Putamen (tissue), 1 donor: ENCODE measurements at regions not wholly inside any gene's neighbourhood (a gene's known extent, or its start where the extent isn't known, plus 50 kb on each side); places are given as distances from the start of the nearest gene placed in this dataset.
"Not testable (repeated sequence)": the region's sequence is repeated elsewhere in the genome, so short reads cannot be mapped to it uniquely, and the experiment has no call there.

Source experiments
- DNase-seq: peaks from one replicate; pipeline ENCODE4 v3.0.0-alpha.2; 2016; ENCODE audit warnings: low spot score

DNA sequence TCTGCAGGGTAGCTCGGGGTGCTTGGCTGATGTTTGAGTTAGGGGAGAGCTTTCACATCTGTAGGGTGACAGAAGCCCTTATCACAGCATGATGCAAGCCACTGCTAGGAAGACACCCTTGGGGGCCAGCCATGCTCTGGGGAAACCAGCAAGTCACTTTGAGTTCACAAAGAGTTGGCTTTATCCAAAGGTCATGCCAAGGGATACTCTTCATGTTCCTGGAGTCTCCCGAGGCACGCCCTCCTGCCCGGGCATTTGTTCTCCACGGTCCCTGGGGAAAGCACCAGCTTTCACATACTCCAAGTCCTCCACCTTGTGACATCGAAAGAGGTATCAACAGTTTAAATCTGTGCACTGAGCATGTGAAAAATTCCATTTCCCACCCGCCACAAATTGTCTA lies 227.7 kb downstream of the VAPA start:
- DNase-seq = no peak

DNA sequence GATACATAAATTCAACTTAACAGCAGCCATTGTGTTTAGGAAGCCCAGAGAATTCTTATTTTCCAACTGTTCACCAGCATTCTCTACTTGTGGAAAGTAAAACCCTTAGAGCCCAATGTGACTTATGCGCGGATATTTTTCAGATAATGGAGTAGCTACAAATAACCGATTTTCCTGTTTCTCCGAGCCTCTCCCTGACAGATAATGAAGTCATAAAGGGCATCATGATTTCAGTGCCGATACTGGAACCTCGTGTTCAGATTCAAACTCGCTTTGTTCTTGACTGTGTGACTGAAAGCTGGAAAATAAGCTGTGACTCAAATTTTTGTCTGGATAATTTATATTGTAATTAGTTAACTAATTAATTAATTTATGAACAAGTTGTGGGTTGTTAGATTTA lies 228.2 kb downstream of the VAPA start:
- no peak for DNase-seq

DNA sequence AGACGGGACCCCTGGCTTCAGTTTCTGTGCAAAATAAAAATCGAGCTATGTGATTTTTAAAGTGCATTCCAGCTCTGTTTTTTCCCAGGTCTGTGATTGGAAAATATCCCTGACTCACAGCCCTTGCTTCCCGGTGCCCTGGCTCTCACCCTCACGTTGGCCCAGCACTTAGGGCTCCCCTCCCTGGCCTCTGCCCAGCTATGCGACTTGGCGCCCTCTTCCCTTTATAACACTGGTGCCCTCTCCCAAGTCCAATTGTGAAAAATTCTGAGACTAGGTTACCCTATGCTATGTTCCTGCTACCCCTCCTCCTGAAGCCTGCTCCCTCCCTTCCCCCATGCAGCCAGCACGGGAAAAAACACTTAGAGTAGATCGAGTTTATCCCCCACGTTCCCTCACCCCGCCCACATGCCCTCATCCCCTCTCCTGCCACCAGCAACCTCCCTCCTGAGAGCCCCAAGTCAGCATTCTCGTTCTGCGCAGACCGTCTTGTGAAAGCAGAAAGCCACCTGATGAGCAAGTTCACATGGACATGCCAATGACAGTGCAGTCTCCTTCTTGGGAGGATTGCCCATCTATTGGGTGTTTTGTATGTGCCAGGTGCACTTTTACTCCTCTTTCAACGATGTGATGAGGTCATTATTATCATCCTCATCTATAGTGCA lies 228.8 kb downstream of the VAPA start:
- no peak for DNase-seq

DNA sequence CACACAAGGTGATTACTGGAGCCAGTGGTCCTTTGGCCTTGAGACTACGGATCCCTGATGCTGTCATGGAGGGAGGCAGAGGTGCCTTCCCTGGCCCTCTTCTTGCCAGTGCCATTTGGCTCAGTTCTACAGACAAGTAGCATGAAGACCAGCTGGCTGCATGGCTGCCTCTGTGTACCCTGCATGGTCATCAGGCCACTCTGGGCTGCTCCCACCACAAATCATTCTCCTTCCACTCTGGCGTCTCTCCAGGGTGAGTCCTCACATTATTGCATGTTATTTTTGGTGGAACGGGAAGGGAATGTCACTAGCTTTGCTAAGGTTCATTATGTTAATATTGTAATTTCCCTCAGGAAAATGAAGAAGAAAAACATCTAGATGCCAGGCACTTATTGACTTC lies 229.8 kb downstream of the VAPA start:
- DNase-seq = no peak

DNA sequence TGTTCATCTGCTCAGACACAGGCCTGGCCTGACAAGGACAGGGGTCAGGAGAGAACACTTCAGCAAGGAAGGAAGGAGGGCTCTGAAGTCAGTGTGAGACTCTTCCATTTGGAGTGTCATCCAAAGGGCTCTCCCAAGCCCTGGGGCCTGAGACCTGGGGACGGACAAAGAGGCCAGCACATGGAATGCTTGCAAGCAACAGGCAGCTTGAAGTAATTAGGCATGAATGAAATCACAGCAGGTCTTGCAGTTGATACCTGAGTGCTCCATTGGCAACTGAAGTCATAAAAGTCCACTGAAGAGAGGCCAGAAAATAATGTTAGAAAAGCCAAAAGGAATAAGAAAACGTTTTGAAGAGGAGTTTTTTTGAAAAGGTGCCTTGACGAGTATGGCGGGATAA lies 231.7 kb downstream of the VAPA start:
- no peak for DNase-seq

DNA sequence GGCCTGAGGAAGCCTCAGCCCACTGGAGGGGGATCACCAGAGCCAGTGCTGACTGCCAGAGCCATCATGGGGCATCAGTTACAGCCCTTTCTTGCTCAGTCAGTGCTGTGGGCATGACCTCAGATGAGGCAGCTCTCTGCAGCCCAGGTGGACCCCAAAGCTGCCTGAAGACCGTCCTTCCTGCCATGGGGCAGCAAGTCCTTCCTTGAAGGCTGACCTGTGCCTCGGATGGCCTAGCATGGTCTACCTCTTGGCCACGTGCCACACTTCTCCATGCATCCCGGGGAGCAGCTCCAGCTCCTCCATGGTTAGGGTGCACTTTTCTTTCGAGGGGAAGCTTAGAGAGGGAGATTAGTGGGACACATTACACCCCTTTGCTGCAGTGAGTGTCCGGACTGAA lies 233.4 kb downstream of the VAPA start:
- no peak for DNase-seq

DNA sequence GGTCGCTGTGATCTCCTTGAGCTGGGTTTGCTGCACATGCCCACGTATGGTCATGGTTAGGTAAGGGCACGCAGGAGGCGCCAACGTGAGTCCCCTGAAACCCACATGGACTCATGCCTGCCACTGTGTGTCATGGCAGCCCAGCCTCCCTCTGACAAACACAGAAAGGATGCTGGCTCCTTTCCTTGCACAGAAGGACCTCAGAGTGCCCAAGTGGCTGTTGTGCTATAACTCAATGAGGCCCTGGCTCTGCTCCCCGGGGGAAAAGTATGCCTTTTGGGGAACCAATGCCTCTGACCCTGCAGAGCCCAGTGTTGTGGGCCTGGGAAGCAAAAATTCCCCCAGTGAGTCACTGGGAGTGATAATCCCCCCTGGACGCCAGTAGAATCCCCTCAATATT lies 233.9 kb downstream of the VAPA start:
- DNase-seq = no peak

DNA sequence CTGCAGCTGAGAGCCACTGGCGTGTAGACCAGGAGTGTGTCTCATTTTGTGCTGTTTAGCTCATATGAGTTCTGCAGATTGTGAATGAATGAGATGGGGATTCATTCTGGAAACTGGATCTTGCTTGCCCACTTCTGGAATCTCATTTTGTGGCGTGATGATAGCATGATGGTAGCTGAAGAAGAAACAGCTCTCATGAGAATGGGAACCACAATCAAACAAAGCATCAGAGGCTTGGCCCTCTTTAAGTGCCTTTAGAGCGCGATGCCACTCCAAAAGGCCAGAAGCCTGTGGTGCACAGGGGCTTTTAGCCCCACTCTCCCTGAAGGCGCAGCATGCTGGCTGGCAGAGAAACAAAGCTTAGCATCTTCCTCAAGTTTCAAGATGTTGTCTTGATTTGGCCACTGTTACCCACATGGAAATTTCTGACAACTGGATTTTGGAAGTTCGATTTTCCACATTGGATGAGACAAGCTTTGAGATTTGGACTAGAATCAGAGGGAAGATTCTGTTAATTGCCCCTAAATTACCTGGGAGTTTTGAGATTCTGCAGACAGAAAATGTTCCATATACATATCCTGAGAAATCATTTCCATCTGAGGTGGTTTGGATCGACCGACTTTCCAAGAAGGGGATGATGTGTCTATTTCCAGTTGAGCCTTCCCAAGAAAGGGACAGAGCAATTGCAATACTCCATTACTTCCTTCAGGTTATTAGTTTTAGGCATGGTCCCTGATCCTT lies 234.5 kb downstream of the VAPA start:
- no peak for DNase-seq

DNA sequence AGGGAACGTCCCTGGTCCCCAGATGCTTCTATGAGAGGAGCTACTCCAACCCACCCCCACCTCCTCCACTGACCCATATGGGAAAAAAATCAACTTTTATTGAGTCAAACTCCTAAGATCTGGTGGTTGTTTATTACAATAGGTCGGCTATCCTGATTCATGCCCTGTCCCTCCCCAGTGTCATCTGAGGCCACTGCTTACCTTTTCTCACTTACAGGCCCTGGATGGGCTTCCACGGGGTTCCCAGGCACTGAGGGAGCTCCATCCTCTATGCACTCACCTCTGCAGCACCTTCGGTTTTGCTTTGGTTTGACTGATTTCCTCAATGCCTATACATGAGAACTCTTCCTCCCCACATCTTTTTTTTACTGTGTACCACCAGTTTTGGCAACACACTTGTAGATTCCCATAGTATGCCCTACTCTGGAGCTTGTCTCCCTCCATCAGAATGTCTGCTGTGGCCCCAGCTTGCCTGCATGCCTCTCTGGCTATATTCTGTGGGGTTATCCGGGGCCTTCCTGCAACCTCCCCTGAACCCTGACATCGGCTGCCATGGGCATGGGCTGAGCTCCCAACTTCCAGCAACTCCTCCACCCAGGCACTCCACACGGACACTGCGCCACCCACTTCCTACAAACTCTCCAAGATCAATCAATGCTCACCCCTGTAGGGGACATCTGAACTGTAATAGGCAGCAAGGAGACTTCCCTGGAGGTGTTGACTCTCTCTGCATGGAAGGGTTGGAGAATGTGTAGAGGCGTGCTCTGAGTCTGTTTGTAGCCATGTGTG lies 236.1 kb downstream of the VAPA start:
- DNase-seq = no peak

DNA sequence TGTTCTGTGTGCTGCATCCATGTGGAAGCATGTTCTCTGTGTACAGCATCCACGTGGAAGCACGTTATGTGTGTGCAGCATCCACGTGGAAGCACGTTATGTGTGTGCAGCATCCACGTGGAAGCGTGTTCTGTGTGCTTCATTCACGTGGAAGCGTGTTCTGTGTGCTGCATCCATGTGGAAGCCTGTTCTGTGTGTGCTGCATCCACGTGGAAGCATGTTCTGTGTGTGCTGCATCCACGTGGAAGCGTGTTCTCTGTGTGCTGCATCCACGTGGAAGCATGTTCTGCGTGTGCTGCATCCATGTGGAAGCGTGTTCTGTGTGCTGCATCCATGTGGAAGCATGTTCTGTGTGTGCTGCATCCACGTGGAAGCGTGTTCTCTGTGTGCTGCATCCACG lies 236.8 kb downstream of the VAPA start:
- not testable (repeated sequence) for DNase-seq

DNA sequence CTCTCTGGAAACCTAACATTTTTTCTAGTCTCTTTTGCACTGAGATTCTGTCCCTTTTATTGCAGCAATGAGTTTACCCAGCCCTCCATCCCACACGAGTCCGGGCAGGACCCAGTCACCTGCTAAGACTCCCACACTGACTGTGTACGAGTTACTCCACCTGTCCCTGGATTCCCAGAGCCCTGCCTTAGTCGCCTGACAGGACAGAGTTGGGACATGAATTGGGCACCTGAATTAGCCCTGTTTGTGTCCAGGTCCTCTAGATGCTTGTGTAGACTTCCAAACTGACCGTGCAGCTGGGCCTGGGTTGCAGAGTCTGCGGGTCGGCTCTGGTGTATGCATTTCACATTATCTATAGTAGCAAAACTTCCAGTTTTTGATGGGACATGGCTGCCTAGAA lies 238.7 kb downstream of the VAPA start:
- no peak for DNase-seq

DNA sequence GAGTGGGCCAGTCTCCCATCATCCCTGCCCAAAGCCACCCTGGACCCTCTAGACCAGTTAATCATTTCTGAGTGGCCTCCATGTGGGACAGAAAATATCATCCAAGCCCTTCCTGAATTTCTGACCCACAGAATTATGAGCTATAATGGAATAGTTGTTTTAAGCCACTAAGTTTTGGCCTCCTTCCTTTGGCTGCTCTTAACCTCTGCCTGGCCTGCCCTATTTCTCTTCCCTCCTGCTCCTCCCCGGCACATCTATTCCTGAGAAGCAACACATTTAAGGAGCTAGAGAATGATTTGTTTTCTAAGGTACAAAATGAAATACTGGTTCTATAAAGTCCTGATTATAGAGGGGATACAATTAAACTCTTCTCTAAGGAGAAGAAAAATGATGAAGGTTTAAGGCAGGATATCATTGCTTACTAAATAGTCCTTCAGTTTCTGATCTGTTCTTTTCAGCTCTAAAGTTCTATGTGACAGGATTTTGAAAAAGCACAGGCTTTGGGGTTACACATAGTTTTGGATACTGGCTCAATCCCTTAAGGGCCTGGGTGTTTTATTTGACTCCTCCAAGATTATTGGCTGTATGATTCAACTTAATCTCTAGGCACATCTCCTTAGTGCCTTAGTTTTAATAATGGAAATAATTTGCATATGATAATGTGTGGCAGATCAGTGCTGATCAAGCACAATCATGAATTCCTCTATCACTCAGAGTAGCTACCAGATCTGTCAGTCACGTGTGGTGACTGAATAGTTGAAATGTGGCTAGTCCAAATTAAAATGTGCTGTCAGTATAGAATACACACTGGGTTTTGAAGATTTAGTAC lies 240.3 kb downstream of the VAPA start:
- DNase-seq = no peak

DNA sequence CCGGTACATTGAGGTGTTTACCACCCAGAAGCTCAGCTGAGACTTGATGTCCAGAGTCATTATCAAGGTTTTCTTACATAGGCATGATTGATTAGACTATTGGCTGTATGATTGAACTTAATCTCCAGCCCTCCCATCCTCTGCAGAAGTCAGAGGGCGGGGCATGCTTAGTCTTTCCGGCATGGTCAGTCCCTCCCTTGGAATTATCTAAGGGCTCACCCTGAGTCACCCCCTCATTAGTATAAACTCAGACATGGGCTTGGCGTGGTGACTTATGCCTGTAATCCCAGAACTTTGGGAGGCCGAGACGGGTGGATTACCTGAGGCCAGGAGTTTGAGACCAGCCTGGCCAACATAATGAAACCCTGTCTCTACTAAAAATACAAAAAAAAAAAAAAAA lies 243.9 kb downstream of the VAPA start:
- DNase-seq = no peak

DNA sequence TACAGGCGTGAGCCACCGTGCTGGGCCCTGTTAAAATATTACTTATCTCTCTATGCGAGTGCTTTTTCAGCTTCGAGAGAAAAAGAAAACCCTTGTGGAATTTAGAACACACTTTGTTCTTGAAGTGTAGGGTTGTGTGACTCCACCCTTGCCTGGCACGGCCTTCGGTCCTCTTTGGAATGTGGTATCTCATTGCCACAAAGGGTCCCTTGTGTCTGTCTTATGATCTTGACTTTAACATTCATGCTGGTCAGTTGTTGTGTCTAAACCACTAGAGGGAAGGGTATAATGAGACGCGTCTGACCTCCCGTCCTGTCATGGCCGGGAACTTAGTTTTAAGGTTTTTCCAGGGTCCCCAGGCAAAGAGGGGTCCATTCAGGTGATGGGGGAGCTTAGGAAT lies 246.4 kb downstream of the VAPA start:
- no peak for DNase-seq

DNA sequence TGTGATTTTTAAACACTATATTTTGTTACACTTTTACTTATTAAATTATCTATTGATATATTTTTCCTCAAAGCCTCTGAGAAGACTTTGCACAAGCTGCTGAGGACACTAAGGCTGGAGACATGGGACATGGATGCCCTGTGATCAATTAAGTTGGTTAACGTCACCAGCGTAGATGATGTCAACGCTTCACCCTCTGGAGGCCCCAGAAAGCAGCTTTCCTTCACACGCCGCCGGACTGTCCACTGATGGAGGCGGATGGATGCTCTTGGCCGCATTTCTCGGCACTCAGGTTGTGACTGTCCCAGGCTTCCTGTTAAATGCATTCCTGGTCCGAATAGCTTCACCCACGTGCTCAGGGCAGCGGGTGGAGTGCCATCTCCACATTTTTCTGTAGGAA lies 247.5 kb downstream of the VAPA start:
- no peak for DNase-seq

DNA sequence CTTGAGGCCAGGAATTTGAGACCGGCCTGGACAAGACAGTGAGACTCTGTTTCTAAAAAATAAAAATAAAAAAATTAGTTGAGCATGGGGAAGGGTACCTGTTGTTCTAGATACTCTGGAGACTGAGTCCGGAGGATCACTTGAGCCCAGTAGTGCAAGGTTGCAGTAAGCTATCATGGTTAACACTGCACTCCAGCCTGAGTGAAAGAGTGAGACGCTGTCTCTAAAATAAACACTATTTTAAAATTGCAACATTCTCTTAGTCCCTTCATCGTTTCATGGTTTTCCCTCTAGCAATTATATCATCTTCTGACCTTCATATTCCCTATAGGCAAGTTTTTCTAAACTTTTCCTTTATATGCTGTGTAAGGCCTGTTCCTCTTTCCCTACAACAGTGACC lies 248.5 kb downstream of the VAPA start:
- no peak for DNase-seq

DNA sequence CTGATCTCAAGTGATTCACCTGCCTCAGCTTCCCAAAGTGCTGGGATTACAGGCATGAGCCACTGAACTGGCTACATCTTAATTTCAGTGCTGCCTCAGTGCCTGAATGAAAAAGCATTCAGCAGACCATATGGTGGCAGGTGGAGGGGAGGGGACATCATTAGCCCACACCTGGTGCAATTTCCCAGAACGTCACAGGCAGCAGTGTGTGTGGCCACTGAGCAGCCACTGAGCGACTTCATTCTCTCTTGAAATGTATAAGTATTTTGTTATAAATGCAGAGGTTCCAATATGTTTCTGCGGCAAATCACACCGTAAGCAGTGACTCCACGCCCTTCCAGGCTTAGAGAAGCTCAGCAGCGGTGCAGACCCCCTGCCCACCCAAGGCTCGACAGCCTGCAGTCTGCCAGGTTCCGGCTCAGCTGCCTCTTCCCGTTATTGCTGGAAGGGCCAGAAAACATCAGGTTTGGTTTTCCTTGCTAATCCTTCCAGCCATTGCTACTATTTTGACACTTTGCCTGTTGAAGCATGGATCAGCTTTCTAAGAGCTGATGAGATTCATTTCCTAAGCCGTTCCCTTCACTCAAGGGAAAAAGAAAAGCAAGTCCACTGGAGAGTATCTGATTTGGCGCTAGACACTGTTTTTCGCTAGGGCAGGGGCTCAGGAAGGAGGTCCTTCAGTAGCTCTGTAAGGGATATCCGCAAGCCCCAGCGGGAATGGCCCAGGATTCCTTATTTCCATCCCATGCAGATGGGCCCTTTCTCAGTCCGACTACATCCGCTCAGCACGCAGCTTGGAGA lies 250.7 kb downstream of the VAPA start:
- no peak for DNase-seq

DNA sequence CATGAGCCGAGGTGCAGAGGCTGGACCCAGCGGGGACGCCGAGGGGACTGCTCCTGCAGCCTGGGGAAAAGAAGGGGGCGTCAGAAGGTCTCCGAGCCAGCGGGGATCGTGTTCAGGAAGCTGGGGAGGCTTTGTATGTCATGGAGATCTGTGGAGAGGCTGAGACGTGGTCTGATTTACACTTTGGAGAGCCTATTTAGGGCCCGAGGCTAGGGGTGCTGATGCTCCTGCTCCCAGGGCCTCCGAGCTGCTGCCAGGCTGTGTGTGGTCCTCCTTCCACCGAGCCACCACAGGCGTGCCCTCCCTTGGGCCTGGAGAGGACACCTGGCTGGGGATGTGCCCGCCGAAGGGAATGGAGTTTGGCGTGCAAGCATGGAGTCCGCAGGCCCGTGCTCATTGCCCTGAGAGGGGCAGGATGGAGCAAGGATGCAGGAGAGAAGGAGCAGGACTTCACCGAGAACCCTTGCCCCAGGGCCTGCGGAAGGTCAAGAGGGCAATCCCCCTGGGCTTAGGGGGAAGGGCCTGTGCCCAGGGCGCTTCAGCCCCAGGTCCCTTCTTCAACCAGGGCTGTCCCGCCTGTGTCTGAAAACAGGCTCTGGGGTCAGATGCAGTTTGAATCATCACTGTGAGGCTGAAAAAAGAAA lies 252.5 kb downstream of the VAPA start:
- DNase-seq = no peak

DNA sequence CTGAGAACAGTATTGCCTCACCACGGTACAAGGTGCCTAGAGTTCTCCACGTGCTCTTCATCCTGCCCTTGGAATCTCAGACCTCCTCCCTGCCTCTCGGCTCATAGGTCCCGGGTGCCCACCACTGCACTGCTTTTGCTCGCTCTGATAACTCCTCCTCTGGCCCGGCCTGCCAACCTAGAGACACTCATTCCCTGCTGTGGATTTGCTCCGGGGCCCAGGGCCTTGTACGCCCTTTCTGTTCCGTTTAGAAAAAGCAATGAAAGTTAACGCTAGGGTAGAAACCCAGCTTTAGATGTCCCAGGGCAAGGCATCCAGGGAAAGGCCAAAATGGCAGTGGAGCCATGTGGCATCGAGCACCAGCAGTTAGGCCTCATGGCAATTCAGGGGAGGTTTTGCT lies 253.9 kb downstream of the VAPA start:
- DNase-seq = no peak

DNA sequence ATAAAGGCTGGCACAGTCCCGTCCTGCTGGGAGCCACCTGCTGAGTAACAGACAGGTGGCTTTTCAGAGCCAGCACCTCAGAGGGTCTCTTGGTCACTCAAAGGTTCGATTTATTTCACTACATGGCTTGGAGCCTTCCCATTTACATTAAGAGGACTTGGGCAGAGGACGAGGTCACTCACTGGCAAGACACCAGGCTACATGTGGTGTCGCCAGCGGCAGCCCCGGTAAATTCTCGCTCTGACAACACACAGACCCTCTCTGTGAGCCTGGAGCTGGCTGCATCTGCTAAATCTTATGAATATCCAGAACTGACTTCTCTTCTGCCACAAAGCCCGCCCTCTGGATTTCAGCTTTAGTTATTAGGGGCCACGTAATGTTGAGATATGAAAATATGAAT lies 254.7 kb downstream of the VAPA start:
- DNase-seq = no peak

DNA sequence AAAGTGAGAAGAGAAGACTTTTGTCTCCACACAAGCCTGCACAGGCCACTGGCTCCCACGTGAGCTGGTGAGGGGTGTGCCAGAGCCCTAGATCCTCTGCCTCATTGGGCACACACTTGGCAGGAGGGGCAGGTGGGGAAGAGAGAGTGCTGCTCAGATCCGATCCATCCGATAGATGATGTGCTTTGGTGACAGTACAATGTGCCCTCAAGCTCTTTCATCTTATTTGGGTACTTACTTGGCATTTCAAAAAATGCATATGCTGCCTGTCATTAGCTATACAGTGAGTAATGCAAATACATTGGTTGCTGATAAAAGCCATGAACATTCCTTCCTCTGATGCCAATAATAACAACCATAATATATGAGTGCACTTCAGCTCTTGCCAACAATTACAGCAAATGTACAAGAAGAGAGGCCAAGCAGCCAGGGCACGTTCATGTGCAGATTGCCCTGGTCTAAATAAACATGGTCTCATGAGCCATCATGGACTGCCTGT lies 255.3 kb downstream of the VAPA start:
- DNase-seq = no peak
